Left lung (tissue), 4 donors: ENCODE measurements at regions not wholly inside any gene's neighbourhood (a gene's known extent, or its start where the extent isn't known, plus 50 kb on each side); places are given as distances from the start of the nearest gene placed in this dataset.

Source experiments
- ATAC-seq: fragments of 200-7000 bp; cut with Tn5 transposase; one replicate; pipeline ENCODE4 v1.9.1; 2020; ENCODE audit warnings: moderate library complexity
- DNase-seq, 4 donors: peaks; one replicate each; pipeline ENCODE4 v3.0.0-alpha.2; 2013 to 2020
- H3K27ac ChIP-seq, 2 donors: fragments of 200-600 bp; sonication (generic) in 1 of 2; one replicate each; pipeline versions ENCODE4 v1.5.0 to v1.8.0; 2020 to 2021
- H3K27me3 ChIP-seq, 2 donors: fragments of 200-600 bp; sonication (generic) in 1 of 2; one replicate each; pipeline versions ENCODE4 v1.5.0 to v1.8.0; 2020 to 2021
- H3K36me3 ChIP-seq, 2 donors: fragments of 200-600 bp; sonication (generic) in 1 of 2; one replicate each; pipeline versions ENCODE4 v1.5.0 to v1.8.0; 2020 to 2021
- H3K4me1 ChIP-seq, 2 donors: fragments of 200-600 bp; one replicate each; pipeline ENCODE4 v1.8.0; 2021
- H3K4me3 ChIP-seq, 2 donors: fragments of 200-600 bp; sonication (generic) in 1 of 2; one replicate each; pipeline versions ENCODE4 v1.5.0 to v1.8.0; 2020 to 2021; ENCODE audit warnings: mild to moderate bottlenecking in 1 of 2
- H3K9me3 ChIP-seq, 2 donors: fragments of 200-600 bp; sonication (generic) in 1 of 2; one replicate each; pipeline versions ENCODE4 v1.5.0 to v1.8.0; 2020 to 2021
- CTCF ChIP-seq, 2 donors: fragments of 200-600 bp; sonication (generic) in 1 of 2; IDR thresholded peaks; one replicate each; pipeline versions ENCODE4 v1.5.0 to v1.8.0; 2021; ENCODE audit warnings: antibody characterized with exemption in 2 of 2
- intact Hi-C, 2 donors: fragments of 100-400 bp; cut with DNase I; formaldehyde crosslinking; loops; one replicate each; pipeline versions ENCODE4 v1.11.2 to v1.14.2; 2022
- donor health status: DM: no; HTN: yes; CAD: no.
- donor health status: DM: no; HTN: no; CAD: no.

GRCh38 chr9:12930906-12931305, 156.1 kb downstream of the LURAP1L start:
- Histone ChIP-seq H3K9me3 (no peaks in the 10 kb centered on the region), H3K27me3 (no peaks in the 10 kb centered on the region), H3K27ac (no peak overlapping the region), H3K4me3 (no peak overlapping the region), H3K4me1 (no peaks in the 10 kb centered on the region), H3K36me3 (no peaks in the 10 kb centered on the region)
- intact Hi-C loops, result no loop called here
- no peak for ATAC-seq
- no peak for DNase-seq
- TF ChIP-seq CTCF (IDR thresholded peaks at IDR 0.05), result no peak

- Histone ChIP-seq H3K9me3 (no peaks in the 10 kb centered on the region), H3K27me3 (no peaks in the 10 kb centered on the region), H3K4me3 (no peak overlapping the region), H3K27ac (no peak overlapping the region), H3K36me3 (no peaks in the 10 kb centered on the region), H3K4me1 (no peaks in the 10 kb centered on the region)
- DNase-seq, result no peak
- intact Hi-C loops, result no loop called here
- no peak for TF ChIP-seq CTCF (IDR thresholded peaks at IDR 0.05)
- ATAC-seq, result no peak
Measured at GRCh38 chr9:12933957-12934356, 159.1 kb downstream of the LURAP1L start.

GRCh38 chr9:12934545-12935272, 159.9 kb downstream of the LURAP1L start:
- no peak overlapping the region for H3K27ac ChIP-seq
- no peaks in the 10 kb centered on the region for H3K4me1 ChIP-seq
- DNase-seq, result no peak
- no peak overlapping the region for H3K4me3 ChIP-seq
- intact Hi-C loops, result no loop called here
- no peak for ATAC-seq
- H3K27me3 ChIP-seq, result no peaks in the 10 kb centered on the region
- no peaks in the 10 kb centered on the region for H3K36me3 ChIP-seq
- H3K9me3 ChIP-seq, result no peaks in the 10 kb centered on the region
- TF ChIP-seq CTCF (IDR thresholded peaks at IDR 0.05), result no peak

- no peaks in the 10 kb centered on the region for H3K4me1 ChIP-seq
- ATAC-seq (no peak), DNase-seq (no peak)
- no peak for TF ChIP-seq CTCF (IDR thresholded peaks at IDR 0.05)
- no peaks in the 10 kb centered on the region for H3K27me3 ChIP-seq
- no peaks in the 10 kb centered on the region for H3K9me3 ChIP-seq
- H3K36me3 ChIP-seq, result no peaks in the 10 kb centered on the region
- H3K4me3 ChIP-seq, result no peak overlapping the region
- no peak overlapping the region for H3K27ac ChIP-seq
- intact Hi-C loops, result no loop called here
Measured at GRCh38 chr9:12935714-12936113, 160.9 kb downstream of the LURAP1L start.

- H3K4me3 ChIP-seq, result no peak overlapping the region
- intact Hi-C loops, result no loop called here
- peaks cover 0 to 23% of the 10 kb centered on the region in 2 donors for H3K9me3 ChIP-seq
- no peak for DNase-seq
- H3K4me1 ChIP-seq, result no peaks in the 10 kb centered on the region
- TF ChIP-seq CTCF (IDR thresholded peaks at IDR 0.05), result no peak
- no peaks in the 10 kb centered on the region for H3K36me3 ChIP-seq
- no peak overlapping the region for H3K27ac ChIP-seq
- no peaks in the 10 kb centered on the region for H3K27me3 ChIP-seq
- no peak for ATAC-seq
Measured at GRCh38 chr9:12954441-12954840, 179.6 kb downstream of the LURAP1L start.
